Esophagus muscularis mucosa (tissue), 4 donors: ENCODE measurements at regions not wholly inside any gene's neighbourhood (a gene's known extent, or its start where the extent isn't known, plus 50 kb on each side); places are given as distances from the start of the nearest gene placed in this dataset.

ENCODE experiments used
- EP300 ChIP-seq: sonication (generic); formaldehyde crosslinking; IDR thresholded peaks from one replicate; pipeline ENCODE4 v1.6.1; 2017; ENCODE audit warnings: antibody characterized with exemption
- POLR2A ChIP-seq: fragments of 450-650 bp; IDR thresholded peaks from one replicate; pipeline ENCODE4 v1.6.1; 2017; ENCODE audit warnings: antibody characterized with exemption, moderate library complexity, mild to moderate bottlenecking, low read depth
- POLR2AphosphoS5 ChIP-seq, 2 donors: sonication (generic); formaldehyde crosslinking; IDR thresholded peaks; one replicate each; pipeline ENCODE4 v1.6.1; 2017; ENCODE audit warnings: antibody characterized with exemption in 2 of 2
- TF ChIP-seq, protein P1 (sequence below), 3 experiments: fragments of 200-600 bp in 2 of 3; fragments of 450-650 bp in 1 of 3; sonication (generic) in 2 of 3; IDR thresholded peaks; one replicate each; pipeline ENCODE4 v1.5.1; 2017 to 2019; ENCODE audit warnings: antibody characterized with exemption in 3 of 3, mild to moderate bottlenecking in 2 of 3, moderate library complexity in 1 of 3

DNA sequence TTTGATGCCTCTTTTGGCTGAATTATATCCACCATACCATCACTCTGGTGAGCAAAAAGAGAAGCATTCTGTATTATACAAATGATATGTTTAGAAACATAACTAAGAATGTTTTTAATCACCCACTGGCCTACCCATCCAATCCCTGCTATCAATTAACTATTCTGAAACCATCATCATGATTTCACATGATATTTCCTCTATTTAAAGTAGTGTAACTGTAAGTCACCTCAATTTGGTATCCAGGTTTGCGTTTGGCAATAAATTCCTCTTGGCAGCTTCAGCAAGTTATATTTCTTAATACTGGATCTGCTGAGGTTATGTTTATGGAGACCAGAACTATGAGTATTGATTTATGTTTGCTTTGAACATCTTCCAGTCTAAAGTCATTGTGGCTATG lies 332.1 kb downstream of the UTRN start:
- TF ChIP-seq, protein P1, sequence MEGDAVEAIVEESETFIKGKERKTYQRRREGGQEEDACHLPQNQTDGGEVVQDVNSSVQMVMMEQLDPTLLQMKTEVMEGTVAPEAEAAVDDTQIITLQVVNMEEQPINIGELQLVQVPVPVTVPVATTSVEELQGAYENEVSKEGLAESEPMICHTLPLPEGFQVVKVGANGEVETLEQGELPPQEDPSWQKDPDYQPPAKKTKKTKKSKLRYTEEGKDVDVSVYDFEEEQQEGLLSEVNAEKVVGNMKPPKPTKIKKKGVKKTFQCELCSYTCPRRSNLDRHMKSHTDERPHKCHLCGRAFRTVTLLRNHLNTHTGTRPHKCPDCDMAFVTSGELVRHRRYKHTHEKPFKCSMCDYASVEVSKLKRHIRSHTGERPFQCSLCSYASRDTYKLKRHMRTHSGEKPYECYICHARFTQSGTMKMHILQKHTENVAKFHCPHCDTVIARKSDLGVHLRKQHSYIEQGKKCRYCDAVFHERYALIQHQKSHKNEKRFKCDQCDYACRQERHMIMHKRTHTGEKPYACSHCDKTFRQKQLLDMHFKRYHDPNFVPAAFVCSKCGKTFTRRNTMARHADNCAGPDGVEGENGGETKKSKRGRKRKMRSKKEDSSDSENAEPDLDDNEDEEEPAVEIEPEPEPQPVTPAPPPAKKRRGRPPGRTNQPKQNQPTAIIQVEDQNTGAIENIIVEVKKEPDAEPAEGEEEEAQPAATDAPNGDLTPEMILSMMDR (IDR thresholded peaks at IDR 0.05): no peak
- no peak for TF ChIP-seq POLR2A
- no peak for TF ChIP-seq POLR2AphosphoS5 (IDR thresholded peaks at IDR 0.05)
- no peak for TF ChIP-seq EP300
